Tibial nerve (tissue), 4 donors: ENCODE measurements at regions not wholly inside any gene's neighbourhood (a gene's known extent, or its start where the extent isn't known, plus 50 kb on each side); places are given as distances from the start of the nearest gene placed in this dataset.

Experiments
- CTCF ChIP-seq, 5 experiments: fragments of 200-600 bp in 3 of 5; fragments of 450-650 bp in 2 of 5; sonication (generic) in 3 of 5; IDR thresholded peaks; one replicate each; pipeline ENCODE4 v1.5.1; 2016 to 2019; ENCODE audit warnings: antibody characterized with exemption in 5 of 5, mild to moderate bottlenecking in 3 of 5, moderate library complexity in 2 of 5
- EP300 ChIP-seq, 2 donors: sonication (generic); formaldehyde crosslinking; IDR thresholded peaks; one replicate each; pipeline ENCODE4 v1.6.1; 2017; ENCODE audit warnings: antibody characterized with exemption in 2 of 2, mild to moderate bottlenecking in 1 of 2
- POLR2A ChIP-seq, 2 donors: fragments of 450-650 bp; IDR thresholded peaks; one replicate each; pipeline ENCODE4 v1.6.1; 2017; ENCODE audit warnings: antibody characterized with exemption in 2 of 2, mild to moderate bottlenecking in 2 of 2, moderate library complexity in 2 of 2

- TF ChIP-seq CTCF (IDR thresholded peaks at IDR 0.05) (no peak), POLR2A (IDR thresholded peaks at IDR 0.05) (no peak), EP300 (IDR thresholded peaks at IDR 0.05) (no peak)
Measured at GRCh38 chr5:37930350-37930749, 90.5 kb upstream of the GDNF start.
